Adrenal gland (tissue), 5 donors: ENCODE measurements at regions not wholly inside any gene's neighbourhood (a gene's known extent, or its start where the extent isn't known, plus 50 kb on each side); places are given as distances from the start of the nearest gene placed in this dataset.

Experiments
- POLR2A ChIP-seq, 2 donors: fragments of 450-650 bp; IDR thresholded peaks; one replicate each; pipeline ENCODE4 v1.6.1; 2017; ENCODE audit warnings: antibody characterized with exemption in 2 of 2, mild to moderate bottlenecking in 2 of 2, moderate library complexity in 1 of 2
- TF ChIP-seq, protein P1 (sequence below), 6 experiments: fragments of 450-650 bp in 4 of 6; fragments of 200-600 bp in 2 of 6; sonication (generic) in 1 of 6; IDR thresholded peaks; 1 replicate in 5 of 6; 2 replicates in 1 of 6; pipeline versions ENCODE4 v1.5.1 to v1.8.0; 2016 to 2021; ENCODE audit warnings: antibody characterized with exemption in 6 of 6, mild to moderate bottlenecking in 2 of 6, moderate library complexity in 1 of 6
- donor health status: DM: no; HTN: no; CAD: no.

GRCh38 chr1:30036666-30037065, 686.7 kb downstream of the MATN1 start:
- no peak for TF ChIP-seq POLR2A (IDR thresholded peaks at IDR 0.05)
- TF ChIP-seq, protein P1, sequence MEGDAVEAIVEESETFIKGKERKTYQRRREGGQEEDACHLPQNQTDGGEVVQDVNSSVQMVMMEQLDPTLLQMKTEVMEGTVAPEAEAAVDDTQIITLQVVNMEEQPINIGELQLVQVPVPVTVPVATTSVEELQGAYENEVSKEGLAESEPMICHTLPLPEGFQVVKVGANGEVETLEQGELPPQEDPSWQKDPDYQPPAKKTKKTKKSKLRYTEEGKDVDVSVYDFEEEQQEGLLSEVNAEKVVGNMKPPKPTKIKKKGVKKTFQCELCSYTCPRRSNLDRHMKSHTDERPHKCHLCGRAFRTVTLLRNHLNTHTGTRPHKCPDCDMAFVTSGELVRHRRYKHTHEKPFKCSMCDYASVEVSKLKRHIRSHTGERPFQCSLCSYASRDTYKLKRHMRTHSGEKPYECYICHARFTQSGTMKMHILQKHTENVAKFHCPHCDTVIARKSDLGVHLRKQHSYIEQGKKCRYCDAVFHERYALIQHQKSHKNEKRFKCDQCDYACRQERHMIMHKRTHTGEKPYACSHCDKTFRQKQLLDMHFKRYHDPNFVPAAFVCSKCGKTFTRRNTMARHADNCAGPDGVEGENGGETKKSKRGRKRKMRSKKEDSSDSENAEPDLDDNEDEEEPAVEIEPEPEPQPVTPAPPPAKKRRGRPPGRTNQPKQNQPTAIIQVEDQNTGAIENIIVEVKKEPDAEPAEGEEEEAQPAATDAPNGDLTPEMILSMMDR (IDR thresholded peaks at IDR 0.05): no peak
